ENCODE measurements at regions not wholly inside any gene's neighbourhood (a gene's known extent, or its start where the extent isn't known, plus 50 kb on each side); places are given as distances from the start of the nearest gene placed in this dataset.

DNA sequence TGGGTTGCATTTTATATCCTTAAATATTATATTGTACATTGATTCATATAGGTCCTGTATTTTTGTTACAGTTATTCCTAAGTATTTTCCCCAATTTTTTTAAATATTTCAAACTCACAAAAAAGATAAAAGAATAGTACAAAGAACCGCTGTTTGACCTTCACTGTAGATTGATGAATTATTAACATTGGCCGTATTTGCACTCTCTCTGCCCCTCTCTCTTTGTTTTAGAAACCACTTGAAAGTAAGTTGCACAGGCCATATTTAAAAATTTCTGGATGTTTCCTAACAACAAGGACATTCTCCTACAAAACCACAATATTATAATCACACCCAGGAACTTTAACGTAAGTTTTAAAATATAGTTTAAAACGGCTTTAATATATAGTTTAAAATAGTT, 72.0 kb upstream of the DUSP22 start (continued):
- TF ChIP-seq DPF2 (IDR thresholded peaks at IDR 0.05) = no peak
- no peak for TF ChIP-seq KLF5 (IDR thresholded peaks at IDR 0.05; ENCODE audit: partially characterized antibody)

- Histone ChIP-seq H3K9ac (ENCODE audit: control insufficient read depth, insufficient read depth, low read length) (peak overlapping the region; percentile 72), H3K79me2 (ENCODE audit: control insufficient read depth, insufficient read depth, low read length) (peaks cover 31% of the 10 kb centered on the region), H3K4me1 (ENCODE audit: control insufficient read depth, insufficient read depth, low read length) (peaks cover 96% of the 10 kb centered on the region), H4K20me1 (ENCODE audit: control insufficient read depth, insufficient read depth) (no peaks in the 10 kb centered on the region), H3K4me3 (peak overlapping the region; percentile 6), H3K36me3 (ENCODE audit: control insufficient read depth in 2 of 2, insufficient read depth in 2 of 2, low read length in 1 of 2) (no peaks in the 10 kb centered on the region), H3K4me2 (ENCODE audit: control insufficient read depth, insufficient read depth) (peak overlapping the region; percentile 77), H3K27me3 (replicated peaks in 1 of 2; ENCODE audit: control insufficient read depth in 2 of 2, insufficient read depth in 2 of 2, low read length in 1 of 2) (no peaks in the 10 kb centered on the region), H3K9me3 (replicated peaks; ENCODE audit: control insufficient read depth, insufficient read depth, low read length) (no peaks in the 10 kb centered on the region), H3K27ac (ENCODE audit: control insufficient read depth, insufficient read depth) (peak overlapping the region; percentile 94), H2AFZ (ENCODE audit: control insufficient read depth, low read depth, low read length) (no peak overlapping the region; the same call in 1 of the 2 replicates)
- SMC1A ChIA-PET (ENCODE audit: uncharacterized antibody, unreplicated experiment) = interaction anchor here (0.7 to 24.5 kb wide), 25 partner anchors 9 to 304 kb away, joined by 3 to 748 read pairs (median 5); partner anchors contain the start of genes DUSP22 and IRF4
- DNase-seq (ENCODE audit: low read depth, low spot score) (peak; percentile 78), ATAC-seq (peak; percentile 28), FAIRE-seq (no peak)
- RAD21 ChIA-PET (ENCODE audit: unreplicated experiment) = interaction anchor here (0.6 to 15.0 kb wide), 25 partner anchors 7 to 1354 kb away, joined by 3 to 519 read pairs (median 4); no protein-coding TSS in a partner anchor
- intact Hi-C loops (cut with micrococcal nuclease; ENCODE audit: unreplicated experiment) = loop anchor here (1.0 to 10.0 kb wide), 2 partner anchors 32 to 274 kb away; no protein-coding TSS in a partner anchor
- no TSS peak for BruUV-seq (replicated peaks)
- POLR2A ChIA-PET = interaction anchor here (0.6 to 10.4 kb wide), 10 partner anchors 8 to 101 kb away, joined by 3 to 139 read pairs (median 4); no protein-coding TSS in a partner anchor
- CTCF ChIA-PET = interaction anchor here (0.9 to 13.3 kb wide), 4 partner anchors 13 to 85 kb away, joined by 3 to 460 read pairs (median 3); no protein-coding TSS in a partner anchor
- in situ Hi-C loops (cut with MboI) = no loop called here
- 8% methylated on average over 16 of the region's 16 CpGs for WGBS (ENCODE audit: insufficient coverage, insufficient replicate concordance, low lambda C conversion rate, missing lambda C conversion rate)
- TF ChIP-seq TCF7 (IDR thresholded peaks at IDR 0.05; ENCODE audit: borderline replicate concordance) = no peak
- TF ChIP-seq POLR2AphosphoS2 (IDR thresholded peaks at IDR 0.05; ENCODE audit: low read depth, low read length) = no peak
- no peak for TF ChIP-seq NRF1 (conservative IDR thresholded peaks at IDR 0.05; ENCODE audit: low read depth, low read length)
- TF ChIP-seq STAT3 (IDR thresholded peaks at IDR 0.05; ENCODE audit: low read depth, low read length) = 0 out of 2 replicates have a peak, but pooled peaks have one; percentile 74
- peak; percentile 10; the same call in 1 of the 2 replicates for TF ChIP-seq MLLT1 (IDR thresholded peaks at IDR 0.05)
- TF ChIP-seq SREBF2 (IDR thresholded peaks at IDR 0.05; ENCODE audit: low read length) = no peak
- TF ChIP-seq ZBED1 (IDR thresholded peaks at IDR 0.05; ENCODE audit: borderline replicate concordance) = no peak
- TF ChIP-seq DPF2 (IDR thresholded peaks at IDR 0.05) = no peak
- no peak; the same call in 1 of the 2 replicates for TF ChIP-seq SMC3 (IDR thresholded peaks at IDR 0.05; ENCODE audit: borderline replicate concordance, low read length)
- TF ChIP-seq E2F8 (IDR thresholded peaks at IDR 0.05; ENCODE audit: low read depth, partially characterized antibody) = no peak
- peak; percentile 42; the same call in 1 of the 2 replicates for TF ChIP-seq TAF1 (IDR thresholded peaks at IDR 0.05; ENCODE audit: borderline replicate concordance, low read depth, low read length)
- TF ChIP-seq FOXM1 (IDR thresholded peaks at IDR 0.05; ENCODE audit: low read depth, low read length) = no peak
- TF ChIP-seq MTA2 (IDR thresholded peaks at IDR 0.05; ENCODE audit: low read depth) = no peak
- no peak for TF ChIP-seq CBX5 (IDR thresholded peaks at IDR 0.05; ENCODE audit: low read depth)
- no peak for TF ChIP-seq SUPT20H (IDR thresholded peaks at IDR 0.05; ENCODE audit: borderline replicate concordance, control insufficient read depth, low read depth, low read length)
Observed at GRCh38 chr6:220721-221475, 71.4 kb upstream of the DUSP22 start.
